ENCODE measurements at regions not wholly inside any gene's neighbourhood (a gene's known extent, or its start where the extent isn't known, plus 50 kb on each side); places are given as distances from the start of the nearest gene placed in this dataset.

GRCh38 chr9:93827545-93828330, 127.4 kb downstream of the BARX1 start:
- peak in 1 of 2 experiments; percentile 4 for DNase-seq

- no peak for DNase-seq
Observed at GRCh38 chr9:93826905-93827544, 128.1 kb downstream of the BARX1 start.

GRCh38 chr9:93826209-93826608, 128.9 kb downstream of the BARX1 start:
- no peak for DNase-seq

GRCh38 chr9:93825348-93826115, 129.6 kb downstream of the BARX1 start:
- no peak for DNase-seq

GRCh38 chr9:93824386-93825294, 130.5 kb downstream of the BARX1 start:
- DNase-seq = no peak

- no peak for DNase-seq
Observed at GRCh38 chr9:93823245-93824072, 131.7 kb downstream of the BARX1 start.

GRCh38 chr9:93822229-93822628, 132.9 kb downstream of the BARX1 start:
- no peak for DNase-seq

GRCh38 chr9:93821307-93821703, 133.8 kb downstream of the BARX1 start:
- no peak for DNase-seq

- DNase-seq = no peak
Observed at GRCh38 chr9:93820667-93821306, 134.4 kb downstream of the BARX1 start.

GRCh38 chr9:93819905-93820304, 135.2 kb downstream of the BARX1 start:
- no peak for DNase-seq

- DNase-seq = no peak
Observed at GRCh38 chr9:93818827-93819472, 136.2 kb downstream of the BARX1 start.

GRCh38 chr9:93818237-93818636, 136.9 kb downstream of the BARX1 start:
- DNase-seq = no peak

GRCh38 chr9:93815677-93816076, 139.5 kb downstream of the BARX1 start:
- no peak for DNase-seq

GRCh38 chr9:93815135-93815534, 140.0 kb downstream of the BARX1 start:
- no peak for DNase-seq

- DNase-seq = no peak
Observed at GRCh38 chr9:93814077-93814956, 140.8 kb downstream of the BARX1 start.

- DNase-seq = no peak
Observed at GRCh38 chr9:93813221-93814076, 141.7 kb downstream of the BARX1 start.

GRCh38 chr9:93812410-93812668, 142.8 kb downstream of the BARX1 start:
- no peak for DNase-seq

- DNase-seq = no peak
Observed at GRCh38 chr9:93810028-93810971, 144.9 kb downstream of the BARX1 start.

Measured in NCI-H446 (cell line).